Neural progenitor cell (in vitro differentiated cells): ENCODE measurements at regions not wholly inside any gene's neighbourhood (a gene's known extent, or its start where the extent isn't known, plus 50 kb on each side); places are given as distances from the start of the nearest gene placed in this dataset.

Experiments
- EZH2 ChIP-seq: fragments of 200-600 bp; sonication (generic); IDR thresholded peaks from 2 replicates; pipeline ENCODE4 v1.6.1; 2017; ENCODE audit warnings: antibody characterized with exemption, mild to moderate bottlenecking, moderate library complexity
- EZH2phosphoT487 ChIP-seq: fragments of 200-600 bp; sonication (generic); IDR thresholded peaks from 2 replicates; pipeline ENCODE4 v1.6.1; 2017; ENCODE audit warnings: antibody characterized with exemption
- TF ChIP-seq, protein P1 (sequence below): fragments of 200-600 bp; sonication (generic); IDR thresholded peaks from 2 replicates; pipeline ENCODE4 v1.5.1; 2017; ENCODE audit warnings: antibody characterized with exemption, mild to moderate bottlenecking

DNA sequence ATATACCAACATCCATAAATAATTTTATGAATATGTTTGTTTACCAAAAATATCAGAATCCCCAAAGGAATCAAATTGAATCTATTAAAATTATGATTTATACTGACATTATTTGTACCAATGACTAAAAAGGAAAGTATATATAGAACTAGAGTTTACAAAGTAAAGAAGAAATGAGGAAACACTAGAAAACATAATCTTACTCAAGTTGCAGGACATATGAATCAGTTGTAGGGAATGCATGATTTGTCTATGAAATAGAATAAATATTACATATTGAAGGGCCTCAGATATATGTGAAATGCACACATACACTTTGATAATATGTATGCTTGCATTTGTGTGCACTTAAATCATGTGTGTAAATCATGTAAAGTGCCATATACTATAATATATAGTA is 1466.4 kb downstream of the EFNB2 start:
- TF ChIP-seq, protein P1, sequence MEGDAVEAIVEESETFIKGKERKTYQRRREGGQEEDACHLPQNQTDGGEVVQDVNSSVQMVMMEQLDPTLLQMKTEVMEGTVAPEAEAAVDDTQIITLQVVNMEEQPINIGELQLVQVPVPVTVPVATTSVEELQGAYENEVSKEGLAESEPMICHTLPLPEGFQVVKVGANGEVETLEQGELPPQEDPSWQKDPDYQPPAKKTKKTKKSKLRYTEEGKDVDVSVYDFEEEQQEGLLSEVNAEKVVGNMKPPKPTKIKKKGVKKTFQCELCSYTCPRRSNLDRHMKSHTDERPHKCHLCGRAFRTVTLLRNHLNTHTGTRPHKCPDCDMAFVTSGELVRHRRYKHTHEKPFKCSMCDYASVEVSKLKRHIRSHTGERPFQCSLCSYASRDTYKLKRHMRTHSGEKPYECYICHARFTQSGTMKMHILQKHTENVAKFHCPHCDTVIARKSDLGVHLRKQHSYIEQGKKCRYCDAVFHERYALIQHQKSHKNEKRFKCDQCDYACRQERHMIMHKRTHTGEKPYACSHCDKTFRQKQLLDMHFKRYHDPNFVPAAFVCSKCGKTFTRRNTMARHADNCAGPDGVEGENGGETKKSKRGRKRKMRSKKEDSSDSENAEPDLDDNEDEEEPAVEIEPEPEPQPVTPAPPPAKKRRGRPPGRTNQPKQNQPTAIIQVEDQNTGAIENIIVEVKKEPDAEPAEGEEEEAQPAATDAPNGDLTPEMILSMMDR: no peak
- TF ChIP-seq EZH2phosphoT487: no peak
- TF ChIP-seq EZH2: no peak
